Uterus (tissue), 2 donors: ENCODE measurements at regions not wholly inside any gene's neighbourhood (a gene's known extent, or its start where the extent isn't known, plus 50 kb on each side); places are given as distances from the start of the nearest gene placed in this dataset.

Source experiments
- CTCF ChIP-seq, 4 experiments: fragments of 200-600 bp in 2 of 4; fragments of 450-650 bp in 2 of 4; sonication (generic) in 2 of 4; IDR thresholded peaks; one replicate each; pipeline ENCODE4 v1.5.1; 2016 to 2019; ENCODE audit warnings: antibody characterized with exemption in 4 of 4, mild to moderate bottlenecking in 2 of 4, moderate library complexity in 1 of 4
- POLR2A ChIP-seq, 2 donors: fragments of 450-650 bp; IDR thresholded peaks; one replicate each; pipeline ENCODE4 v1.6.1; 2016; ENCODE audit warnings: antibody characterized with exemption in 2 of 2, mild to moderate bottlenecking in 1 of 2, moderate library complexity in 1 of 2

- TF ChIP-seq CTCF (IDR thresholded peaks at IDR 0.05): no peak
- TF ChIP-seq POLR2A (IDR thresholded peaks at IDR 0.05): no peak
Measured at GRCh38 chr2:121969766-121970639, 214.6 kb downstream of the TSN start.
